HFFc6 (cell line): ENCODE measurements at regions not wholly inside any gene's neighbourhood (a gene's known extent, or its start where the extent isn't known, plus 50 kb on each side); places are given as distances from the start of the nearest gene placed in this dataset.
"Not testable (repeated sequence)": the region's sequence is repeated elsewhere in the genome, so short reads cannot be mapped to it uniquely, and the experiment has no call there.

ENCODE experiments used
- DNase-seq: peaks from one replicate; pipeline ENCODE4 v3.0.0-alpha.2; 2018
- H3K27ac Mint-ChIP-seq: 2 replicates; pipeline ENCODE4 v1.8.0; 2020; ENCODE audit warnings: mild to moderate bottlenecking, mixed read lengths
- H3K27me3 Mint-ChIP-seq: 2 replicates; pipeline ENCODE4 v1.8.0; 2021; ENCODE audit warnings: mild to moderate bottlenecking, moderate library complexity, mixed read lengths; ENCODE audit not compliant: insufficient read depth
- H3K36me3 Mint-ChIP-seq: 2 replicates; pipeline ENCODE4 v1.8.0; 2021; ENCODE audit warnings: low read depth, mixed read lengths
- H3K4me1 Mint-ChIP-seq: 2 replicates; pipeline ENCODE4 v1.8.0; 2020; ENCODE audit warnings: low read depth, mixed read lengths
- H3K4me3 Mint-ChIP-seq: 2 replicates; pipeline ENCODE4 v1.8.0; 2020; ENCODE audit warnings: mild to moderate bottlenecking, moderate library complexity, mixed read lengths
- H3K9me3 Mint-ChIP-seq: 2 replicates; pipeline ENCODE4 v1.8.0; 2020; ENCODE audit warnings: mild to moderate bottlenecking, mixed read lengths
- TF ChIP-seq, protein P1 (sequence below): fragments of 200-600 bp; sonication (generic); IDR thresholded peaks from 2 replicates; pipeline ENCODE4 v1.5.0; 2021; ENCODE audit warnings: antibody characterized with exemption, mild to moderate bottlenecking

GRCh38 chr2:195437521-195437920, 219.5 kb upstream of the SLC39A10 start:
- H3K4me3 Mint-ChIP-seq: no peak overlapping the region
- TF ChIP-seq, protein P1, sequence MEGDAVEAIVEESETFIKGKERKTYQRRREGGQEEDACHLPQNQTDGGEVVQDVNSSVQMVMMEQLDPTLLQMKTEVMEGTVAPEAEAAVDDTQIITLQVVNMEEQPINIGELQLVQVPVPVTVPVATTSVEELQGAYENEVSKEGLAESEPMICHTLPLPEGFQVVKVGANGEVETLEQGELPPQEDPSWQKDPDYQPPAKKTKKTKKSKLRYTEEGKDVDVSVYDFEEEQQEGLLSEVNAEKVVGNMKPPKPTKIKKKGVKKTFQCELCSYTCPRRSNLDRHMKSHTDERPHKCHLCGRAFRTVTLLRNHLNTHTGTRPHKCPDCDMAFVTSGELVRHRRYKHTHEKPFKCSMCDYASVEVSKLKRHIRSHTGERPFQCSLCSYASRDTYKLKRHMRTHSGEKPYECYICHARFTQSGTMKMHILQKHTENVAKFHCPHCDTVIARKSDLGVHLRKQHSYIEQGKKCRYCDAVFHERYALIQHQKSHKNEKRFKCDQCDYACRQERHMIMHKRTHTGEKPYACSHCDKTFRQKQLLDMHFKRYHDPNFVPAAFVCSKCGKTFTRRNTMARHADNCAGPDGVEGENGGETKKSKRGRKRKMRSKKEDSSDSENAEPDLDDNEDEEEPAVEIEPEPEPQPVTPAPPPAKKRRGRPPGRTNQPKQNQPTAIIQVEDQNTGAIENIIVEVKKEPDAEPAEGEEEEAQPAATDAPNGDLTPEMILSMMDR: no peak
- DNase-seq: no peak
- H3K27me3 Mint-ChIP-seq: no peaks in the 10 kb centered on the region
- peaks cover 18% of the 10 kb centered on the region for H3K36me3 Mint-ChIP-seq
- H3K27ac Mint-ChIP-seq: no peak overlapping the region
- H3K9me3 Mint-ChIP-seq: peaks cover 16% of the 10 kb centered on the region
- no peaks in the 10 kb centered on the region for H3K4me1 Mint-ChIP-seq

GRCh38 chr2:195434346-195434745, 222.7 kb upstream of the SLC39A10 start:
- Mint-ChIP-seq H3K36me3 (no peaks in the 10 kb centered on the region), H3K4me3 (no peak overlapping the region), H3K4me1 (no peaks in the 10 kb centered on the region), H3K27ac (no peak overlapping the region), H3K27me3 (no peaks in the 10 kb centered on the region), H3K9me3 (no peaks in the 10 kb centered on the region)
- no peak for DNase-seq
- TF ChIP-seq, protein P1: no peak

DNA sequence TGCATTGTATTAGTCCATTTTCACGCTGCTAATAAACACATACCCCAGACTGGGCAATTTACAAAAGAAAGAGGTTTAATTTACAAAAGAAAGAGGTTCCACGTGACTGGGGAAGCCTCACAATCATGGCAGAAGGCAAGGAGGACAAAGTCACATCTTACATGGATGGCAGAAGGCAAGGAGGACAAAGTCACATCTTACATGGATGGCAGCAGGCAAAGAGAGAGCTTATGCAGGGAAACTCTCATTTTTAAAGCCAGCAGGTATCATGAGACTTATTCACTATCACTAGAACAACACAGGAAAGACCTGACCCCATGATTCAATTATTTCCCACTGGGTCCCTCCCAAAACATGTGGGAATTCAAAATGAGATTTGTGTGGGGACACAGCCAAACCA, 223.3 kb upstream of the SLC39A10 start:
- H3K4me1 Mint-ChIP-seq, H3K27ac Mint-ChIP-seq, H3K9me3 Mint-ChIP-seq, DNase-seq, H3K36me3 Mint-ChIP-seq, H3K4me3 Mint-ChIP-seq, H3K27me3 Mint-ChIP-seq: not testable (repeated sequence)

GRCh38 chr2:195428673-195429072, 228.4 kb upstream of the SLC39A10 start:
- H3K27ac Mint-ChIP-seq: no peak overlapping the region
- no peaks in the 10 kb centered on the region for H3K4me1 Mint-ChIP-seq
- TF ChIP-seq, protein P1: no peak
- DNase-seq: no peak
- no peaks in the 10 kb centered on the region for H3K9me3 Mint-ChIP-seq
- H3K36me3 Mint-ChIP-seq: no peaks in the 10 kb centered on the region
- no peaks in the 10 kb centered on the region for H3K27me3 Mint-ChIP-seq
- H3K4me3 Mint-ChIP-seq: no peak overlapping the region

- Mint-ChIP-seq H3K36me3 (no peaks in the 10 kb centered on the region), H3K4me3 (no peak overlapping the region), H3K27ac (no peak overlapping the region), H3K4me1 (no peaks in the 10 kb centered on the region), H3K9me3 (no peaks in the 10 kb centered on the region), H3K27me3 (no peaks in the 10 kb centered on the region)
- TF ChIP-seq, protein P1: no peak
- no peak for DNase-seq
Observed at GRCh38 chr2:195425328-195425727, 231.7 kb upstream of the SLC39A10 start.

- TF ChIP-seq, protein P1: no peak
- no peak overlapping the region for H3K4me3 Mint-ChIP-seq
- no peaks in the 10 kb centered on the region for H3K27me3 Mint-ChIP-seq
- no peak for DNase-seq
- no peaks in the 10 kb centered on the region for H3K4me1 Mint-ChIP-seq
- no peaks in the 10 kb centered on the region for H3K36me3 Mint-ChIP-seq
- H3K9me3 Mint-ChIP-seq: no peaks in the 10 kb centered on the region
- H3K27ac Mint-ChIP-seq: no peak overlapping the region
Observed at GRCh38 chr2:195419033-195419432, 238.0 kb upstream of the SLC39A10 start.
